AG09319 (cell line): ENCODE measurements at regions not wholly inside any gene's neighbourhood (a gene's known extent, or its start where the extent isn't known, plus 50 kb on each side); places are given as distances from the start of the nearest gene placed in this dataset.

Source experiments
- DNase-seq: peaks from one replicate; pipeline ENCODE4 v3.0.0-alpha.2; 2010; ENCODE audit warnings: low read depth; ENCODE audit errors: extremely low read depth
- CTCF ChIP-seq: IDR thresholded peaks from 2 replicates; pipeline ENCODE4 v1.5.1; 2011; ENCODE audit warnings: low read depth, mild to moderate bottlenecking, inconsistent platforms, low read length, moderate library complexity

DNA sequence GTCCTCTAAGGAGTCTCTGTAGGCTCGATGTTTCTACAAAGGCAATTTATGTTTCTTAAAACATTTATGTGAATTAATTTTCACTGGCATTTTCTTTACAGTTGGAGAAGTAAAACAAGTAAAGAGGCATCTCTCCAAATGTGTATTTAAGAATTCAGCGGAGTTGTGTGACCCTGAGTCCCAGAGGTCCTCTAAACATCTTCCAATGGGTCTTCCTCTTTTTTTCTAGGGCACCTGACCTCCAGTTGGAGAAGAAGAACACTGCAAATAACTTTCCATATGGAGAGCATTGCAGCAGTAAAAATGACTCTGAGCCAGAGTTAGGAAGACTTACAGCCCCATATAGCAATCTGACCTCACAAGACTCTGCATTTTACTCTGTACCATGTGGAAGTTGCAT lies 480.5 kb upstream of the RAG2 start:
- DNase-seq, result no peak
- no peak for TF ChIP-seq CTCF

- no peak for TF ChIP-seq CTCF
- DNase-seq, result no peak
Observed at GRCh38 chr11:37076866-37077265, 478.8 kb upstream of the RAG2 start.

DNA sequence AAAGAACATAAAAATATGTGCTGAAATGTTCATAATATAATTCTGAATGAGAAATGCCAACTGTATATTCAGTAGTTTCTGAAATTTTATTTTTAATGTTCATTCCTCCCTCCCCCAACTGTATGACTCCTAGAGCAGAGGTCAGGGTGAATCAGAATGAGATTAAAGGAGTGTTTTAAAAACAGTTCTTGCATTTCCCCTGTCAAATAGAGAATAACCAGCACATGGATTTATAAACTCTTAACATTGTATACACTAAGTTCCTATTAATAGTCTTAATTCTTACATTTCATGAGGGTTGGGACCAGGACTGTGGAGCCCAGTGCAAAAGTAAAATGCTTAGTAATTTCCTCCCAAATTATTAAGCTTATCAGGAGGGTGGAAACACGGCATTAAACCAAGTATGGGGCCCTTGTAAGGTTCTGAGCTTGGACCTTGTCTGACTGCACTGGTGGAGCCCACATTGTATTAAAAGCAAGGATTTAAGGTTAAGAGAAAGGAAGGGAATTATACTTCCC lies 474.6 kb upstream of the RAG2 start:
- no peak for DNase-seq
- TF ChIP-seq CTCF, result no peak

- no peak for DNase-seq
- no peak for TF ChIP-seq CTCF
Observed at GRCh38 chr11:37050311-37050710, 452.3 kb upstream of the RAG2 start.

GRCh38 chr11:37040921-37041320 lies 442.9 kb upstream of the RAG2 start:
- DNase-seq, result no peak
- no peak for TF ChIP-seq CTCF

GRCh38 chr11:37038911-37039310 lies 440.9 kb upstream of the RAG2 start:
- TF ChIP-seq CTCF, result no peak
- no peak for DNase-seq

GRCh38 chr11:37026741-37027140 lies 428.7 kb upstream of the RAG2 start:
- no peak for TF ChIP-seq CTCF
- no peak for DNase-seq

- TF ChIP-seq CTCF, result no peak
- no peak for DNase-seq
Observed at GRCh38 chr11:37026326-37026725, 428.3 kb upstream of the RAG2 start.
